Small intestine (tissue), 7 donors: ENCODE measurements at regions not wholly inside any gene's neighbourhood (a gene's known extent, or its start where the extent isn't known, plus 50 kb on each side); places are given as distances from the start of the nearest gene placed in this dataset.

Experiments
- DNase-seq, 2 donors: peaks; one replicate each; pipeline versions ENCODE4 v3.0.0 to v3.0.0-alpha.2; 2013
- FAIRE-seq: peaks from 2 replicates; lab custom pipeline; 2012; peaks lifted over from hg19 to GRCh38; lab: Jason Lieb, UNC
- H3K27ac ChIP-seq, 3 donors: one replicate each; pipeline ENCODE4 v1.5.1; 2013; ENCODE audit warnings: low read length in 2 of 3, mild to moderate bottlenecking in 2 of 3, control low read depth in 1 of 3, inconsistent platforms in 1 of 3, low read depth in 1 of 3, moderate library complexity in 1 of 3
- H3K27me3 ChIP-seq, 3 donors: one replicate each; pipeline ENCODE4 v1.6.1; 2013; ENCODE audit warnings: low read length in 3 of 3, inconsistent platforms in 1 of 3; ENCODE audit not compliant: control insufficient read depth in 3 of 3, insufficient read depth in 3 of 3
- H3K36me3 ChIP-seq, 3 donors: one replicate each; pipeline ENCODE4 v1.6.1; 2013; ENCODE audit warnings: low read length in 3 of 3, inconsistent platforms in 1 of 3, low read depth in 1 of 3, mild to moderate bottlenecking in 1 of 3, moderate library complexity in 1 of 3; ENCODE audit not compliant: control insufficient read depth in 3 of 3, insufficient read depth in 2 of 3
- H3K4me1 ChIP-seq, 3 donors: one replicate each; pipeline ENCODE4 v1.6.1; 2013; ENCODE audit warnings: low read length in 2 of 3, inconsistent platforms in 1 of 3, low read depth in 1 of 3, mild to moderate bottlenecking in 1 of 3, moderate library complexity in 1 of 3; ENCODE audit not compliant: control insufficient read depth in 3 of 3, insufficient read depth in 2 of 3
- H3K4me3 ChIP-seq, 3 donors: one replicate each; pipeline ENCODE4 v1.5.1; 2013; ENCODE audit warnings: low read length in 3 of 3, control low read depth in 1 of 3, inconsistent platforms in 1 of 3, low read depth in 1 of 3, mild to moderate bottlenecking in 1 of 3, moderate library complexity in 1 of 3
- H3K9me3 ChIP-seq, 2 donors: one replicate each; pipeline ENCODE4 v1.6.1; 2013; ENCODE audit warnings: low read depth in 1 of 2, low read length in 1 of 2; ENCODE audit not compliant: control insufficient read depth in 2 of 2, insufficient read depth in 1 of 2
- WGBS, 3 donors: extraction: QIAGEN DNeasy Blood & Tissue Kit; methylation state at CpG; one replicate each; pipeline ENCODE4 v1.1.7; 2013; 5-methylcytosine and 5-hydroxymethylcytosine counted together
- donor health status: healthy with polysubstance abuse.
- donor health status: control.
- donor health status: control.
- donor health status: Bipolar disorder and iron deficiency.
- donor health status: healthy.

DNA sequence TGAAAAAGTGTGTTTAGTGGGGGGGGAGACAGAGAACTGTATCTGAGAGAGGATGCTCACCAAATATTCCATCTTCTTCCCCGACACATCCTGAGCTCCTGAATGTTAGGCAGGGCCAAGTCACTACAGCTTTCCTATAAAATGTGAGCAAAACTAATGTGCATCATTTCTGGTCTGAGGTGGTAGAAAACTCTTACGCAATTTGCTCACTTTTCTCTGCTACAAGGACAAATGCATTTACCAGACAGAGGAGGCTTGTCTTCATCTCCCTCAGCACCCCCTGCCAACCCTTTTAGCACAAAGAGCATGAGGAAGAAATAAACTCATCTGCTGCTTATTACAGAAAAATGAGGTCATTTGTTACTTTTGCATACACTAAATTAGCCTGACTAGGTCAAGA is 554.0 kb downstream of the RNF144A start:
- no peaks in the 10 kb centered on the region for H3K36me3 ChIP-seq
- H3K27ac ChIP-seq: no peak overlapping the region
- peaks cover 0 to 2% (median 0%) of the 10 kb centered on the region in 3 donors for H3K27me3 ChIP-seq
- no peak for DNase-seq
- H3K9me3 ChIP-seq: no peaks in the 10 kb centered on the region
- FAIRE-seq: no peak
- H3K4me3 ChIP-seq: no peak overlapping the region
- WGBS, 3 donors: 90 to 93% (median 92%) methylated on average over 2 of the region's 2 CpGs
- H3K4me1 ChIP-seq: no peaks in the 10 kb centered on the region

DNA sequence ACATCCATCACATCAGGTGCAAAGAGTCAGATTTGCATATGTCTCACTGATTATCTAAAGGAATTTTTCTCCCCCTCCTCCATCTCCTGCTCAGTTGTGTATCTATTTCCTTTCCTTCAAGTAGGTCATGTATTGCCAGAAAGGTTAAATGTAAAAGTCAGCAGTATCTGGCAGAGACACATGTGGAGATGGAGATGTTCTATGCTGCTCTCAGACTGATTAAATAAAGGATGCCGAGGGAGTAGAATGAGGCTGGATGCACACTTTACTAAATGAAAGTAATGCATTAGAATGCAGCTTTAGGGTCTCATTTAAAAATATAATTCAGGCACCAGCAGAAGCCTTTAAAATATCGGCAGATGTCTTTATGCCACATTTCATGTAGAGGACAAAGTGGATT is 555.3 kb downstream of the RNF144A start:
- H3K4me3 ChIP-seq: no peak overlapping the region
- no peaks in the 10 kb centered on the region for H3K36me3 ChIP-seq
- 78 to 87% (median 84%) methylated on average over 2 of the region's 2 CpGs for WGBS, 3 donors
- DNase-seq: no peak
- H3K27ac ChIP-seq: no peak overlapping the region
- no peak for FAIRE-seq
- H3K4me1 ChIP-seq: no peaks in the 10 kb centered on the region
- peaks cover 0 to 2% (median 0%) of the 10 kb centered on the region in 3 donors for H3K27me3 ChIP-seq
- no peaks in the 10 kb centered on the region for H3K9me3 ChIP-seq

DNA sequence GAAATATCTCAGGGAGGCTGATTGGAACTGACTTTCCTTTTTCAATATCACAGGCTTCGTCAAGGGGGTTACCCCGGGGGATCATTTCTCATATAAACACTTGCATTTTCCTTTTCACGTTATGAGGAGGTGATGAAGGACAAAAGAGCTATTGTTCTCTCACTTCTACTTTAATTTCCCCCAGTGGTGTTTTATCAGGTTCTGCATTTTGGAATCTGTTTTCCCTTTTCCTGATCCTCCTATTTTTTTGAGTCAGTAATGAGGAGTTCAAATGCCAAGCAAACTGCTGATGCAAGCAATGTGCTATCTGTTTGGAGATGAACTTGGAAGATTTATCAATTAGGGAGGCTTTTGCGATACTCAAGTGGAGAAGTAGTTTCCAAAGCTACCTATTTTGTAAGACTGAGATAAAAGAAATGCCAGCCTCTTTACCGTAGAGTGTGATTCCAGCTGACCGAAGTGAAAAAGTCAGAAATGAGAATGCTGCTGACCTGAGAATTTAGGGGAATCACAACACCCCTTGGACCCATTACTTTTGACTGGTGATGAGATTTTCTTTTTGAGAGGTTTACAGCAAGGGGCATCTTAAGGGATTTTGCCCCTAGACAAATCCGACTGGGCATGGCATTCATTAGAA is 556.0 kb downstream of the RNF144A start:
- no peaks in the 10 kb centered on the region for H3K4me1 ChIP-seq
- DNase-seq: no peak
- peaks cover 0 to 2% (median 0%) of the 10 kb centered on the region in 3 donors for H3K27me3 ChIP-seq
- H3K36me3 ChIP-seq: no peaks in the 10 kb centered on the region
- H3K4me3 ChIP-seq: no peak overlapping the region
- no peak overlapping the region for H3K27ac ChIP-seq
- no peaks in the 10 kb centered on the region for H3K9me3 ChIP-seq
- WGBS, 3 donors: 53 to 60% (median 58%) methylated on average over 7 of the region's 7 CpGs
- FAIRE-seq: no peak

DNA sequence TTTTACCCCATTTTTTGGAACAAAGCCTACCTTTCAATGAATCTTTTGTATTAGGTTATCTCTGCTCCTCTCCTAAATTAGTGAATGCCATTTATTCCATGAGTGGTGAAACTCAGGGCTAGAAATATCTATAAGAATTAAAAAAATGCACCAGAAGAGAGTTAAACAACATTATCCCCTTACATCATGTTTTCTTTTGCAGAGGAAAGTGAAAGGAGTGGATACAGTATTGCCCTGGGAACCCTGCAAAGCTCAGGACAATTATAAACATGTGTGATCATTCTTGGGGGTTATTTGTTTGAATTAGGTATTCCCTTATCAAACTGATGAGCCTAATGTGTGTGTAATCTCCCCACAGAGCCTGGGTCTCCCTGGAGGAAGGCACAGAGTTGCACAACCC is 559.2 kb downstream of the RNF144A start:
- no peak overlapping the region for H3K27ac ChIP-seq
- no peak overlapping the region for H3K4me3 ChIP-seq
- no peaks in the 10 kb centered on the region for H3K9me3 ChIP-seq
- H3K27me3 ChIP-seq: no peaks in the 10 kb centered on the region
- no peak for FAIRE-seq
- no peaks in the 10 kb centered on the region for H3K36me3 ChIP-seq
- no peak for DNase-seq
- no peaks in the 10 kb centered on the region for H3K4me1 ChIP-seq

DNA sequence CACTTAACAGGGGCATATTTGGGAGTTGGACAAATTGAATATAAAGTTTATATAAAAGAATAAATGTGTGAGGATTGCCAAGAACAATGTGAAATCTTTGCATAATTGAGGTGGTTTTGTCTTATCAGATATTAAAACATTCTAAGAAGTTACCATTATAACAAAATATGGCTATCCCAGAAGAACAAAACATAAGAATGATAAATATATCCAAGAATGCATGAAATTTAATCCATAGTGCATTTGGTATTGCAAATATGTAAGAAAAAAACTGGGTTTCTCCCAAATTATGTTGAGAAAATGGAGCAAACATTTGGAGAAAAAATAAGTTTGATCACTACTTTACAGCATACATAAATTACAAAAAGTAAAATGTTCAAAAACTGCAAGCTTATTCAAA is 562.4 kb downstream of the RNF144A start:
- DNase-seq: no peak
- no peak for FAIRE-seq
- Histone ChIP-seq H3K36me3 (no peaks in the 10 kb centered on the region), H3K27ac (no peak overlapping the region), H3K9me3 (no peaks in the 10 kb centered on the region), H3K4me3 (no peak overlapping the region), H3K27me3 (no peaks in the 10 kb centered on the region), H3K4me1 (no peaks in the 10 kb centered on the region)

DNA sequence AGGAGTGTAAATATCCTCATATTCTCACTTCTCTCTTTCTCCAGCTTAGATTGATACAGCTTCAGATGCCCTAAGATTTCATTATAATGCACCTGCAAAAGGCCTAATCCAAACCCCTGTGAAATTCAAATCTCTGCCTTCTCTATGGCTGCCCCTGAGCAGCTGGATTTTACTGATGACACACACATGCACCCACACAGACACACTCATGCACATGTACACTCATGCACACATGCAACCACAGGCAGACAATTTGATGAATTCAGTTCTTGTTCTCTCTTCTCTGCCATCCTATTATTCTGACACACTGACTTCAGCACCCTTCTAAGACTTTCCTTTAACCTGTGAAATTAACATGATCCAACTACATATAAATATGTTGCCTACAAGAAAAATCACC is 563.2 kb downstream of the RNF144A start:
- Histone ChIP-seq H3K4me3 (no peak overlapping the region), H3K4me1 (no peaks in the 10 kb centered on the region), H3K9me3 (no peaks in the 10 kb centered on the region), H3K36me3 (no peaks in the 10 kb centered on the region), H3K27ac (no peak overlapping the region), H3K27me3 (no peaks in the 10 kb centered on the region)
- DNase-seq: no peak
- FAIRE-seq: no peak

DNA sequence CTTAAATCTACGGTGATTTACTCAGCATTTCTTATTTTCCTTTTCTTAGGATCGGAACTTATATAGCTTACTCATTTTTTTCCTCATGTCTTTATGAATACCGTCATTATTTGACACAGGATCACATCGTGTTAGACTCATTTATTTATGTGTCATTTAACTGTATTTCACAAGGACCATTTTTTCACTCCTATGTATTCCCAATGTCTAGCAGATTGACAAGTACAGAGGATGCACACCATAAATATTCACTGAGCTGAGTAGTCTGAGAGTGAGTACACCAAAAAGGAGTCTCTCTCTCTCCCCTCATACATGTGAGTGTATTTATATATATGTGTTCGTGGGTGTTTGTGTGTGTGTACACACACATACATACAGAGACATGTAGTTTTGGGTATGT is 573.5 kb downstream of the RNF144A start:
- Histone ChIP-seq H3K36me3 (no peaks in the 10 kb centered on the region), H3K27ac (no peak overlapping the region), H3K9me3 (peaks cover 0 to 3% of the 10 kb centered on the region in 2 donors), H3K4me1 (no peaks in the 10 kb centered on the region), H3K4me3 (no peak overlapping the region), H3K27me3 (no peaks in the 10 kb centered on the region)
- WGBS, 3 donors: 82 to 87% (median 82%) methylated on average over 5 of the region's 5 CpGs
- no peak for DNase-seq
- no peak for FAIRE-seq

DNA sequence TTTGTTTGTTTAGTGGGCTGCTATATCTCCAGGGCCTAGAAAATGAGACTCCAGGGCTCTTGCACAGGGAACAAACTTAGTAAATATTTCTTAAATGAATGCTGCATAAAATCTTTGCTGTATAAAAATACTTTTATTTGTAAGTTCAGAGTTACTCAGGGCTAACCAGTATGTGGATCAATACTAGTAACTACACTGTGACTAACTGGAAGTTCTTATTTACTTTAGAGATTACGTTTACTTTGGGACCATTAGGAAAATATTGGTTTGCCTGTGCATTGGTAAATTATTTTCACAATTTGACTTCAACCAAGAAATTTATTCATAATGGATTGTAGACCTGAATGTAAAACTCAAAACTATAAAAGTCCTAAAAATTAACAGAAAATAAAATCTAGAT is 575.5 kb downstream of the RNF144A start:
- WGBS, 3 donors: 40 to 72% (median 70%) methylated on average over 1 of the region's 1 CpG
- Histone ChIP-seq H3K4me3 (no peak overlapping the region), H3K27ac (no peak overlapping the region), H3K27me3 (no peaks in the 10 kb centered on the region), H3K36me3 (no peaks in the 10 kb centered on the region), H3K4me1 (no peaks in the 10 kb centered on the region), H3K9me3 (peaks cover 0 to 3% of the 10 kb centered on the region in 2 donors)
- no peak for DNase-seq
- no peak for FAIRE-seq

DNA sequence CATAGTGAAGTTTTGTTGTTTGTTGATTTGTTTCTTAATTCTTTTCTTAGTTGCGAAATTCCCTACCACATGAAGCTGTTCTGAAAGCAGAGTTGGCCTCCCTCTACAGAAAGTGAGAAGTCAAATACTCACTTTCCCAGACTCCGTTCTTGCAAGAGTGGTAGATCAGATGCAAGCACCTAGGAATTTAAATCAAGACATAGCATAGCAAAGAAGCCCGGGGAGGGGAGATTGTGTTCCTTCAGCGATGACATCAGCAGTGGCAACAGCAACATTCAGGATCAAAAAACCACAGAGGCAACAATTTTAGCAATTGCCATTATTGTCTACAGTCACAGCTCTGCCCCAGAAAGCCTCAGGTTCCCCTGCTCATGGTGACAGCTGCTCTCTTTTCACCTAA is 580.0 kb downstream of the RNF144A start:
- H3K36me3 ChIP-seq: no peaks in the 10 kb centered on the region
- no peaks in the 10 kb centered on the region for H3K4me1 ChIP-seq
- peaks cover 0 to 3% of the 10 kb centered on the region in 2 donors for H3K9me3 ChIP-seq
- H3K27me3 ChIP-seq: no peaks in the 10 kb centered on the region
- 68 to 70% (median 68%) methylated on average over 4 of the region's 4 CpGs for WGBS, 3 donors
- FAIRE-seq (no peak), DNase-seq (peak in 1 of 2 donors; percentile 32)
- H3K4me3 ChIP-seq: no peak overlapping the region
- H3K27ac ChIP-seq: no peak overlapping the region
